H1 (cell line): ENCODE measurements at regions not wholly inside any gene's neighbourhood (a gene's known extent, or its start where the extent isn't known, plus 50 kb on each side); places are given as distances from the start of the nearest gene placed in this dataset.
A peak's percentile ranks its signal among the peaks of the same experiment; 100 is the strongest.

Experiments
- TEAD4 ChIP-seq: IDR thresholded peaks from 2 replicates; pipeline ENCODE4 v1.6.1; 2012; ENCODE audit warnings: low read depth, low read length, inconsistent platforms, mixed read lengths

DNA sequence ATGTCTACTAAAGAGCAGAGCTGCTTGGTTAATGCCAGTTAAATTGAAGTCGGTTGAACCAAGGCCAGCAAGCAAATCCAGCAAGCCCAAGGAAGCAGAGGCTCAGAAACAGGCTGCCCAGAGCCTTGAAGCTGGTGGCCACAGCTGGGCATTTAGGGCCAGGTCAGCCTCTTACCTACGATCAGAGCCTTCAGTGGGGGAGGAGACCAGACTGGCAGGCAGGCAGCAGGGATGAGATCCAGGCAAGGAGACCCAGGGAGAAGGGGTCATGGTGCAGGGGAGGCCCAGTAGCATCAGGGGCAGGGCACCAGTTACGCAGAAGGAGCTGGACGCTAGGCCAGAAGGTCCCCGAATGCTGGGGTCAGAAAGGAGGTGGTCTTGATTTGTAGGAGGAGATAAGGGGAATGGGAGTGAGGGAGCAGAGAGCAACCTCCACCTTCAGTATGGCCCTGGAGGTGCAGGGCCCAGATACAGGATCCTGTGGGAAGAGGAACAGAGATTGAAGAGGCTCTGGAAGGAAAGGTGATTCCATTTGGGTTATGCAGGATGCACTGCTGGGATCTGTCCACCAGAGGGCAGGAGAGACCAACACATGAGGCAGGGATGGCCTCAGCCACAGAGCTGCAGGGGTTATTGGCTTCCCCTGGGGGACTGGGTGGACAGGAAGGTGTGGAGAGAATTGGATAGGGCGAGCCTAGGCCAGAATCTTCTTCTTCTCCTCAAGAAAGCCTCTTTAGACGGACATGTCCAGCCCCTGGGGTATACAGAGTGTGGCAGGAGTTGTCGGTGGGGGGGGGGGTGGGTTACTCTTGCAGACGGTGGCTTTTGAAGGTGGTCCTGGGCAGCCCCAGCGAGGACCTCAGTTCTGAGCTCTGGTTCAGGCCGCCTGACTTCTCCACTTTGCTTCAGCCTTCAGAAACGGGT lies 132.6 kb upstream of the PODXL start (continued):
- TF ChIP-seq TEAD4, result 0 out of 2 replicates have a peak, but pooled peaks have one; percentile 26
